Kidney epithelial cell (primary cell): ENCODE measurements at regions not wholly inside any gene's neighbourhood (a gene's known extent, or its start where the extent isn't known, plus 50 kb on each side); places are given as distances from the start of the nearest gene placed in this dataset.

Source experiments
- DNase-seq: peaks from one replicate; pipeline ENCODE4 v3.0.0-alpha.2; 2010; ENCODE audit warnings: low read depth
- H3K27me3 ChIP-seq: 2 replicates; pipeline ENCODE4 v1.6.0; 2011; ENCODE audit warnings: low read length; ENCODE audit not compliant: control insufficient read depth, insufficient read depth
- H3K36me3 ChIP-seq: 2 replicates; pipeline ENCODE4 v1.5.1; 2011; ENCODE audit warnings: low read length; ENCODE audit not compliant: control insufficient read depth, insufficient read depth
- H3K4me3 ChIP-seq: 2 replicates; pipeline ENCODE4 v1.5.1; 2011; ENCODE audit warnings: low read depth, mild to moderate bottlenecking, control low read depth, low read length
- CTCF ChIP-seq: IDR thresholded peaks from 2 replicates; pipeline ENCODE4 v1.5.1; 2011; ENCODE audit warnings: mild to moderate bottlenecking, moderate library complexity, low read length, control low read depth, inconsistent platforms; ENCODE audit not compliant: insufficient read depth, poor library complexity, severe bottlenecking

GRCh38 chr20:57880571-57880892 is 170.7 kb upstream of the PMEPA1 start:
- no peak for TF ChIP-seq CTCF
- Histone ChIP-seq H3K27me3 (peaks cover 16% of the 10 kb centered on the region), H3K36me3 (no peaks in the 10 kb centered on the region), H3K4me3 (no peak overlapping the region)
- no peak for DNase-seq

GRCh38 chr20:57879779-57880570 is 170.2 kb upstream of the PMEPA1 start:
- DNase-seq, result no peak
- no peaks in the 10 kb centered on the region for H3K36me3 ChIP-seq
- H3K4me3 ChIP-seq, result no peak overlapping the region
- peaks cover 16% of the 10 kb centered on the region for H3K27me3 ChIP-seq
- no peak for TF ChIP-seq CTCF

- DNase-seq, result no peak
- Histone ChIP-seq H3K27me3 (peaks cover 16% of the 10 kb centered on the region), H3K4me3 (no peak overlapping the region), H3K36me3 (no peaks in the 10 kb centered on the region)
- no peak for TF ChIP-seq CTCF
These were observed 169.6 kb upstream of the PMEPA1 start for GRCh38 chr20:57879437-57879778.

DNA sequence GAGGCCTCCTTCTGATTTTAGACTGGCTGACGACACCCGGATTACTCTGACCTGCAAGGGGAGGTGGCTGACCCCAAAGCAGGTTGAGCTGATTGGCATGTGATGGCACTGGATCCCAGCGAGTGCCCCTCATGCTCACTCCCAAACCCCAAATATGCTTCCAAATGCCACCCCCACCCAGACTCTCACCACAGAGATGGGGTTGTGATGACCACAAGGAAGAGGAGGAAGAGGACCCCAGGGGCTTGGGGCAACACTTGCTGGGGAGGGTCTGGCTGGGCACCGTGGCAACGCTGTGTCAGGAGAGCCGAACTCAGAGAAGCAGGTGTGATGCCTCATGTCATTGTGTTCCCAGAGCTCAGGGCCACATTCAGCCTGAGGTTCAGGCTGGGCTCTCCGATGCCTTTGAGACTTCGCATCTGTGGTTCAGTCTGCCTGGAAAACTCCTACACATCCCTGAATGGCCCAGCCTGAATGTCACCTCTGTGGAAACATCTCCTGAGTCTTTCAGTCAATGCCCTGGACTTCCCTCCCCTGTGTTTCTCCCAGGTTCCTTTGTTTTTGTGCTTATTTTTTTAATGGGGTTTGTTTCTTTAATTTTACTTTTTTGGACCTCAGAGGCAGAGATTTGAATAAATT is 169.1 kb upstream of the PMEPA1 start:
- no peak for TF ChIP-seq CTCF
- Histone ChIP-seq H3K27me3 (peaks cover 16% of the 10 kb centered on the region), H3K36me3 (no peaks in the 10 kb centered on the region), H3K4me3 (no peak overlapping the region)
- DNase-seq, result no peak

DNA sequence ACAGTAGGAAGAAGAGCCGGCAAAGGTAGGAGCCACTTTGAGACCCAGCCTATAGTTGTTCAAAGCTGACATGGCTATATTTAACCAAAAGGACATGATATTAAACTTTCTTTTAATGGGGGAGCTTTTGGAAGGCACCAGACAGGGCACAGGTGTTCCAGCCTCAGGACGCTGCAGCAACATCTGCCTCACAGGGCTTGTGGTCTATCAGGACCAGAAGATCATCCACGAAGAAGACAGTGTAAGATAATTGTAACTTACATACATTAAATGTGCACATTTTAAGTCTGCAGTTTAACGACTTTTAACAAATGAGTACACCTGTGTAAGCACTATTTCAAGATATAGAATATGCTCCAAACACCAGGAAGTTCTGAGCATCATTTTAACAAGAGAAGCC is 168.2 kb upstream of the PMEPA1 start:
- peaks cover 16% of the 10 kb centered on the region for H3K27me3 ChIP-seq
- no peak for TF ChIP-seq CTCF
- no peak for DNase-seq
- no peaks in the 10 kb centered on the region for H3K36me3 ChIP-seq
- no peak overlapping the region for H3K4me3 ChIP-seq
